A673 (cell line): ENCODE measurements at regions not wholly inside any gene's neighbourhood (a gene's known extent, or its start where the extent isn't known, plus 50 kb on each side); places are given as distances from the start of the nearest gene placed in this dataset.

Experiments used
- EZH2 ChIP-seq: fragments of 200-600 bp; sonication (generic); IDR thresholded peaks from 2 replicates; pipeline ENCODE4 v1.6.1; 2017; ENCODE audit warnings: borderline replicate concordance, low read depth, mild to moderate bottlenecking, mixed read lengths, antibody characterized with exemption, low read length; ENCODE audit not compliant: poor library complexity, severe bottlenecking
- TF ChIP-seq, protein P1 (sequence below): fragments of 300-800, 200-600 bp; sonication (generic); conservative IDR thresholded peaks from 2 replicates; pipeline ENCODE4 v1.5.1; 2017; ENCODE audit warnings: low read depth, mild to moderate bottlenecking, antibody characterized with exemption, low read length, moderate library complexity, mixed read lengths

DNA sequence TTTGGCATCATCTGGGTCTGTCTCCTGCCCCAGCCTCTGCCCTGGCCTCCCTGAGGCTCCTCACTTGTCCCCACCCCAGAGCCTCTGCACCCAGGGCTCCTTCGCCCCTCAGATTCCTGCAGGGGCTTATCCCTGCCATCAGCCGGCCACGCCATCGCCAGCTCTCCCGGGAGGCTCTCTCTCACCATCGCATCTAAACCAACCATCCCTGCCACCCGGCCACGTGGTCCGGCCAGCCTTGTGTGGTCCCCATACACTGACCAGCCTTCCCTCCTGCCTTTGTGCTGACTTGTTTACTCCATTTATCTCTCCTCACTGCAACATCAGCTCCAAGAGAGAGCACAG is 134.3 kb upstream of the IQSEC1 start:
- TF ChIP-seq, protein P1, sequence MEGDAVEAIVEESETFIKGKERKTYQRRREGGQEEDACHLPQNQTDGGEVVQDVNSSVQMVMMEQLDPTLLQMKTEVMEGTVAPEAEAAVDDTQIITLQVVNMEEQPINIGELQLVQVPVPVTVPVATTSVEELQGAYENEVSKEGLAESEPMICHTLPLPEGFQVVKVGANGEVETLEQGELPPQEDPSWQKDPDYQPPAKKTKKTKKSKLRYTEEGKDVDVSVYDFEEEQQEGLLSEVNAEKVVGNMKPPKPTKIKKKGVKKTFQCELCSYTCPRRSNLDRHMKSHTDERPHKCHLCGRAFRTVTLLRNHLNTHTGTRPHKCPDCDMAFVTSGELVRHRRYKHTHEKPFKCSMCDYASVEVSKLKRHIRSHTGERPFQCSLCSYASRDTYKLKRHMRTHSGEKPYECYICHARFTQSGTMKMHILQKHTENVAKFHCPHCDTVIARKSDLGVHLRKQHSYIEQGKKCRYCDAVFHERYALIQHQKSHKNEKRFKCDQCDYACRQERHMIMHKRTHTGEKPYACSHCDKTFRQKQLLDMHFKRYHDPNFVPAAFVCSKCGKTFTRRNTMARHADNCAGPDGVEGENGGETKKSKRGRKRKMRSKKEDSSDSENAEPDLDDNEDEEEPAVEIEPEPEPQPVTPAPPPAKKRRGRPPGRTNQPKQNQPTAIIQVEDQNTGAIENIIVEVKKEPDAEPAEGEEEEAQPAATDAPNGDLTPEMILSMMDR = no peak
- no peak for TF ChIP-seq EZH2
